Body of pancreas (tissue), 4 donors: ENCODE measurements at regions not wholly inside any gene's neighbourhood (a gene's known extent, or its start where the extent isn't known, plus 50 kb on each side); places are given as distances from the start of the nearest gene placed in this dataset.

ENCODE experiments used
- ATAC-seq: fragments of 150-250 bp; one replicate; pipeline ENCODE4 v1.9.1; 2016
- DNase-seq, 4 donors: peaks; one replicate each; pipeline ENCODE4 v3.0.0-alpha.2; 2019
- H3K27ac ChIP-seq, 4 donors: fragments of 200-600 bp; sonication (generic); 1 replicate in 3 of 4; 2 replicates in 1 of 4; pipeline versions ENCODE4 v1.5.1 to v1.6.1; 2016 to 2019; ENCODE audit warnings: mild to moderate bottlenecking in 1 of 4, mixed read lengths in 1 of 4, moderate library complexity in 1 of 4
- H3K27me3 ChIP-seq, 2 donors: fragments of 200-600 bp; sonication (generic); one replicate each; pipeline ENCODE4 v1.6.0; 2016; ENCODE audit warnings: mild to moderate bottlenecking in 1 of 2
- H3K36me3 ChIP-seq, 2 donors: fragments of 200-600 bp; sonication (generic); replicated peaks in 1 of 2; 2 replicates each; pipeline ENCODE4 v1.5.1; 2016; ENCODE audit warnings: low read depth in 2 of 2; ENCODE audit not compliant: insufficient read depth in 1 of 2
- H3K4me1 ChIP-seq: fragments of 200-600 bp; sonication (generic); one replicate; pipeline ENCODE4 v1.6.0; 2016
- H3K4me3 ChIP-seq, 2 donors: fragments of 200-600 bp; sonication (generic); 1 replicate in 1 of 2; 2 replicates in 1 of 2; pipeline ENCODE4 v1.5.1; 2016 to 2019
- H3K9me3 ChIP-seq, 3 donors: fragments of 200-600 bp; sonication (generic); 1 replicate in 2 of 3; 2 replicates in 1 of 3; pipeline ENCODE4 v1.5.1; 2016
- CTCF ChIP-seq, 7 experiments: fragments of 450-650 bp in 4 of 7; fragments of 200-600 bp in 3 of 7; sonication (generic) in 3 of 7; IDR thresholded peaks; one replicate each; pipeline ENCODE4 v1.5.1; 2016 to 2019; ENCODE audit warnings: antibody characterized with exemption in 7 of 7
- POLR2A ChIP-seq, 3 donors: fragments of 450-650 bp; IDR thresholded peaks; one replicate each; pipeline ENCODE4 v1.6.1; 2016; ENCODE audit warnings: antibody characterized with exemption in 3 of 3, mild to moderate bottlenecking in 2 of 3
- WGBS, 2 donors: methylation state at CpG; one replicate each; pipeline ENCODE4 v1.1.5; 2017; 5-methylcytosine and 5-hydroxymethylcytosine counted together
- intact Hi-C: fragments of 100-400 bp; cut with DNase I; formaldehyde crosslinking; loops from one replicate; pipeline ENCODE4 v1.15.1; 2023

- ATAC-seq (no peak), DNase-seq (no peak)
- H3K36me3 ChIP-seq, result no peaks in the 10 kb centered on the region
- H3K9me3 ChIP-seq, result no peaks in the 10 kb centered on the region
- H3K27me3 ChIP-seq, result no peaks in the 10 kb centered on the region
- no peak overlapping the region for H3K4me3 ChIP-seq
- H3K4me1 ChIP-seq, result no peaks in the 10 kb centered on the region
- no peak overlapping the region for H3K27ac ChIP-seq
- WGBS, 2 donors, result 13 to 41% methylated on average over 1 of the region's 1 CpG
- intact Hi-C loops, result no loop called here
- no peak for TF ChIP-seq CTCF (IDR thresholded peaks at IDR 0.05)
- TF ChIP-seq POLR2A (IDR thresholded peaks at IDR 0.05), result no peak
These were observed 135.5 kb downstream of the NMUR2 start for GRCh38 chr5:152269533-152269932.

GRCh38 chr5:152264645-152265254, 140.3 kb downstream of the NMUR2 start:
- H3K36me3 ChIP-seq, result no peaks in the 10 kb centered on the region
- ATAC-seq, result no peak
- no peak overlapping the region for H3K27ac ChIP-seq
- H3K27me3 ChIP-seq, result no peaks in the 10 kb centered on the region
- no peaks in the 10 kb centered on the region for H3K9me3 ChIP-seq
- no peaks in the 10 kb centered on the region for H3K4me1 ChIP-seq
- intact Hi-C loops, result no loop called here
- peak in 1 of 4 donors; percentile 13 for DNase-seq
- no peak overlapping the region for H3K4me3 ChIP-seq
- 31 to 42% methylated on average over 5 of the region's 5 CpGs for WGBS, 2 donors
- TF ChIP-seq CTCF (IDR thresholded peaks at IDR 0.05), result no peak
- TF ChIP-seq POLR2A (IDR thresholded peaks at IDR 0.05), result no peak

GRCh38 chr5:152262667-152263066, 142.4 kb downstream of the NMUR2 start:
- Histone ChIP-seq H3K4me1 (no peaks in the 10 kb centered on the region), H3K36me3 (no peaks in the 10 kb centered on the region), H3K27me3 (no peaks in the 10 kb centered on the region), H3K4me3 (no peak overlapping the region), H3K27ac (no peak overlapping the region), H3K9me3 (no peaks in the 10 kb centered on the region)
- no peak for ATAC-seq
- DNase-seq, result no peak
- TF ChIP-seq CTCF (IDR thresholded peaks at IDR 0.05) (no peak), POLR2A (IDR thresholded peaks at IDR 0.05) (no peak)
- 42 to 47% methylated on average over 4 of the region's 4 CpGs for WGBS, 2 donors
- intact Hi-C loops, result no loop called here

GRCh38 chr5:152260940-152261339, 144.1 kb downstream of the NMUR2 start:
- Histone ChIP-seq H3K27ac (no peak overlapping the region), H3K36me3 (no peaks in the 10 kb centered on the region), H3K9me3 (no peaks in the 10 kb centered on the region), H3K4me3 (no peak overlapping the region), H3K4me1 (no peaks in the 10 kb centered on the region), H3K27me3 (no peaks in the 10 kb centered on the region)
- WGBS, 2 donors, result 74 to 80% methylated on average over 7 of the region's 7 CpGs
- DNase-seq, result no peak
- TF ChIP-seq POLR2A (IDR thresholded peaks at IDR 0.05) (no peak), CTCF (IDR thresholded peaks at IDR 0.05) (no peak)
- intact Hi-C loops, result no loop called here
- no peak for ATAC-seq

GRCh38 chr5:152259702-152260101, 145.4 kb downstream of the NMUR2 start:
- intact Hi-C loops, result no loop called here
- DNase-seq (no peak), ATAC-seq (no peak)

More at GRCh38 chr5:152259702-152260101, 145.4 kb downstream of the NMUR2 start:
- H3K9me3 ChIP-seq, result no peaks in the 10 kb centered on the region
- no peaks in the 10 kb centered on the region for H3K4me1 ChIP-seq
- H3K27me3 ChIP-seq, result no peaks in the 10 kb centered on the region
- no peaks in the 10 kb centered on the region for H3K36me3 ChIP-seq
- TF ChIP-seq POLR2A (IDR thresholded peaks at IDR 0.05) (no peak), CTCF (IDR thresholded peaks at IDR 0.05) (no peak)
- no peak overlapping the region for H3K4me3 ChIP-seq
- no peak overlapping the region for H3K27ac ChIP-seq
- 8 to 41% methylated on average over 1 of the region's 1 CpG for WGBS, 2 donors
